ENCODE measurements at regions not wholly inside any gene's neighbourhood (a gene's known extent, or its start where the extent isn't known, plus 50 kb on each side); places are given as distances from the start of the nearest gene placed in this dataset.

GRCh38 chr18:65018184-65018583 lies 732.6 kb upstream of the CDH7 start:
- H3K4me1 ChIP-seq (ENCODE audit: low read depth): no peaks in the 10 kb centered on the region
- ATAC-seq (no peak), DNase-seq (no peak)
- intact Hi-C loops (cut with DNase I, micrococcal nuclease): no loop called here
- no peaks in the 10 kb centered on the region for H3K36me3 ChIP-seq (ENCODE audit: low read depth)
- TF ChIP-seq, protein P1, sequence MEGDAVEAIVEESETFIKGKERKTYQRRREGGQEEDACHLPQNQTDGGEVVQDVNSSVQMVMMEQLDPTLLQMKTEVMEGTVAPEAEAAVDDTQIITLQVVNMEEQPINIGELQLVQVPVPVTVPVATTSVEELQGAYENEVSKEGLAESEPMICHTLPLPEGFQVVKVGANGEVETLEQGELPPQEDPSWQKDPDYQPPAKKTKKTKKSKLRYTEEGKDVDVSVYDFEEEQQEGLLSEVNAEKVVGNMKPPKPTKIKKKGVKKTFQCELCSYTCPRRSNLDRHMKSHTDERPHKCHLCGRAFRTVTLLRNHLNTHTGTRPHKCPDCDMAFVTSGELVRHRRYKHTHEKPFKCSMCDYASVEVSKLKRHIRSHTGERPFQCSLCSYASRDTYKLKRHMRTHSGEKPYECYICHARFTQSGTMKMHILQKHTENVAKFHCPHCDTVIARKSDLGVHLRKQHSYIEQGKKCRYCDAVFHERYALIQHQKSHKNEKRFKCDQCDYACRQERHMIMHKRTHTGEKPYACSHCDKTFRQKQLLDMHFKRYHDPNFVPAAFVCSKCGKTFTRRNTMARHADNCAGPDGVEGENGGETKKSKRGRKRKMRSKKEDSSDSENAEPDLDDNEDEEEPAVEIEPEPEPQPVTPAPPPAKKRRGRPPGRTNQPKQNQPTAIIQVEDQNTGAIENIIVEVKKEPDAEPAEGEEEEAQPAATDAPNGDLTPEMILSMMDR (IDR thresholded peaks at IDR 0.05): no peak
- no peaks in the 10 kb centered on the region for H3K9me3 ChIP-seq
- no peak overlapping the region for H3K4me3 ChIP-seq

DNA sequence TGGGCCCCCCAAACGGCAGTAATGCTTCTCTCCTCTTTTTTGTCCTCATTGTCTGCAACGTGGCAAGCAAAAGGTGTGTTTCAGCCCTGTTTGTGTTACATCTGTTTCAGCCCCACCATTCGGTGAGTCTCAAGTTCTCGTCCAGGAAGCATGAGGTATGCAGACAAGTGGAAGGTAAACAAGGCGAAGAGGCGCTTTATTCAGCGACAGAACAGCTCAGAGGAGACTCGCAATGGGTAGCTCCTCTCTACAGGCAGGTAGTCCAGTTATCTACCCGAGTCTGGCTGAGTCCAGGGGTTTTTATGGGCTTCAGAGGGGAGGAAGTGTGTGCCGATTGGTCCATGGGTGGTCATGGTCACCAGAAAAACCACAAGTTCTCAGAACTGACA lies 733.4 kb upstream of the CDH7 start:
- no peak for ATAC-seq

GRCh38 chr18:65016631-65017371 lies 734.0 kb upstream of the CDH7 start:
- intact Hi-C loops (cut with DNase I, micrococcal nuclease): no loop called here
- no peak for DNase-seq
- H3K4me1 ChIP-seq (ENCODE audit: low read depth): no peaks in the 10 kb centered on the region
- ATAC-seq: no peak
- TF ChIP-seq, protein P1 (IDR thresholded peaks at IDR 0.05): no peak
- H3K9me3 ChIP-seq: no peaks in the 10 kb centered on the region
- H3K36me3 ChIP-seq (ENCODE audit: low read depth): no peaks in the 10 kb centered on the region
- no peak overlapping the region for H3K4me3 ChIP-seq

More for the DNA sequence above, 733.4 kb upstream of the CDH7 start:
- H3K4me3 ChIP-seq: no peak overlapping the region
- H3K9me3 ChIP-seq: no peaks in the 10 kb centered on the region
- no peaks in the 10 kb centered on the region for H3K4me1 ChIP-seq (ENCODE audit: low read depth)
- no peak for DNase-seq
- intact Hi-C loops (cut with DNase I, micrococcal nuclease): no loop called here
- no peaks in the 10 kb centered on the region for H3K36me3 ChIP-seq (ENCODE audit: low read depth)
- TF ChIP-seq, protein P1 (IDR thresholded peaks at IDR 0.05): no peak

GRCh38 chr18:64994370-64994769 lies 756.4 kb upstream of the CDH7 start:
- no peaks in the 10 kb centered on the region for H3K36me3 ChIP-seq (ENCODE audit: low read depth)
- TF ChIP-seq, protein P1 (IDR thresholded peaks at IDR 0.05): no peak
- no peak for ATAC-seq
- H3K9me3 ChIP-seq: no peaks in the 10 kb centered on the region
- no peaks in the 10 kb centered on the region for H3K4me1 ChIP-seq (ENCODE audit: low read depth)
- DNase-seq: no peak
- no peak overlapping the region for H3K4me3 ChIP-seq
- intact Hi-C loops (cut with DNase I, micrococcal nuclease): no loop called here

GRCh38 chr18:64993695-64994094 lies 757.1 kb upstream of the CDH7 start:
- intact Hi-C loops (cut with DNase I, micrococcal nuclease): no loop called here
- Histone ChIP-seq H3K36me3 (ENCODE audit: low read depth) (no peaks in the 10 kb centered on the region), H3K4me1 (ENCODE audit: low read depth) (no peaks in the 10 kb centered on the region), H3K9me3 (no peaks in the 10 kb centered on the region), H3K4me3 (no peak overlapping the region)
- TF ChIP-seq, protein P1 (IDR thresholded peaks at IDR 0.05): no peak
- DNase-seq: no peak
- ATAC-seq: no peak

Measured in mucosa of descending colon (tissue), 3 donors.